CD1c-positive myeloid dendritic cell (primary cell): ENCODE measurements at regions not wholly inside any gene's neighbourhood (a gene's known extent, or its start where the extent isn't known, plus 50 kb on each side); places are given as distances from the start of the nearest gene placed in this dataset.
"Not testable (repeated sequence)": the region's sequence is repeated elsewhere in the genome, so short reads cannot be mapped to it uniquely, and the experiment has no call there.

Experiments
- DNase-seq: peaks from one replicate; pipeline ENCODE4 v3.0.0-alpha.2; 2016; ENCODE audit errors: extremely low spot score

- DNase-seq, result no peak
Measured at GRCh38 chr4:40681600-40681999, 51.9 kb upstream of the RBM47 start.

- peak; percentile 64 for DNase-seq
Measured at GRCh38 chr4:40682290-40683101, 52.8 kb upstream of the RBM47 start.

GRCh38 chr4:40683536-40684145, 54.0 kb upstream of the RBM47 start:
- DNase-seq, result peak; percentile 74

- DNase-seq, result no peak
Measured at GRCh38 chr4:40684404-40684803, 54.7 kb upstream of the RBM47 start.

- no peak for DNase-seq
Measured at GRCh38 chr4:40685300-40685699, 55.6 kb upstream of the RBM47 start.

GRCh38 chr4:40686081-40686913, 56.6 kb upstream of the RBM47 start:
- no peak for DNase-seq

GRCh38 chr4:40687676-40688389, 58.2 kb upstream of the RBM47 start:
- DNase-seq, result no peak

GRCh38 chr4:40688446-40689095, 58.9 kb upstream of the RBM47 start:
- DNase-seq, result no peak

- DNase-seq, result no peak
Measured at GRCh38 chr4:40693946-40694345, 55.8 kb upstream of the NSUN7 start.

- DNase-seq, result not testable (repeated sequence)
Measured at GRCh38 chr4:40697476-40697875, 52.3 kb upstream of the NSUN7 start.

GRCh38 chr4:40698733-40699132, 51.0 kb upstream of the NSUN7 start:
- no peak for DNase-seq

- DNase-seq, result no peak
Measured at GRCh38 chr4:40699648-40700047, 50.1 kb upstream of the NSUN7 start.
